Suprapubic skin (tissue), 4 donors: ENCODE measurements at regions not wholly inside any gene's neighbourhood (a gene's known extent, or its start where the extent isn't known, plus 50 kb on each side); places are given as distances from the start of the nearest gene placed in this dataset.

Source experiments
- DNase-seq, 2 donors: peaks; one replicate each; pipeline ENCODE4 v3.0.0-alpha.2; 2019; ENCODE audit warnings: low spot score in 2 of 2
- H3K27ac ChIP-seq: fragments of 200-600 bp; sonication (generic); one replicate; pipeline ENCODE4 v1.5.1; 2019
- H3K27me3 ChIP-seq: fragments of 200-600 bp; sonication (generic); one replicate; pipeline ENCODE4 v1.5.1; 2019
- H3K36me3 ChIP-seq: fragments of 200-600 bp; sonication (generic); one replicate; pipeline ENCODE4 v1.5.1; 2019
- H3K4me1 ChIP-seq: fragments of 200-600 bp; sonication (generic); one replicate; pipeline ENCODE4 v1.5.1; 2019
- H3K4me3 ChIP-seq: fragments of 200-600 bp; sonication (generic); one replicate; pipeline ENCODE4 v1.5.1; 2019; ENCODE audit warnings: mild to moderate bottlenecking
- H3K9me3 ChIP-seq: fragments of 200-600 bp; sonication (generic); one replicate; pipeline ENCODE4 v1.5.1; 2019
- CTCF ChIP-seq, 2 donors: fragments of 200-600 bp in 1 of 2; fragments of 450-650 bp in 1 of 2; sonication (generic) in 1 of 2; IDR thresholded peaks; one replicate each; pipeline ENCODE4 v1.5.1; 2016 to 2019; ENCODE audit warnings: antibody characterized with exemption in 2 of 2, mild to moderate bottlenecking in 1 of 2, moderate library complexity in 1 of 2
- EP300 ChIP-seq: sonication (generic); formaldehyde crosslinking; IDR thresholded peaks from one replicate; pipeline ENCODE4 v1.6.1; 2017; ENCODE audit warnings: antibody characterized with exemption
- POLR2A ChIP-seq, 2 donors: fragments of 450-650 bp; IDR thresholded peaks; one replicate each; pipeline ENCODE4 v1.6.1; 2017; ENCODE audit warnings: antibody characterized with exemption in 2 of 2, mild to moderate bottlenecking in 2 of 2, moderate library complexity in 2 of 2
- POLR2AphosphoS5 ChIP-seq, 3 donors: sonication (generic); formaldehyde crosslinking; IDR thresholded peaks; one replicate each; pipeline ENCODE4 v1.6.1; 2017; ENCODE audit warnings: antibody characterized with exemption in 3 of 3
- WGBS: methylation state at CpG from one replicate; pipeline ENCODE4 v1.1.5; 2018; 5-methylcytosine and 5-hydroxymethylcytosine counted together

GRCh38 chr5:73268826-73269225 is 95.8 kb downstream of the TMEM174 start:
- DNase-seq, result no peak
- no peaks in the 10 kb centered on the region for H3K36me3 ChIP-seq
- H3K27ac ChIP-seq, result no peak overlapping the region
- WGBS, result 77% methylated on average over 2 of the region's 2 CpGs
- H3K27me3 ChIP-seq, result no peaks in the 10 kb centered on the region
- peaks cover 20% of the 10 kb centered on the region for H3K4me1 ChIP-seq
- no peaks in the 10 kb centered on the region for H3K9me3 ChIP-seq
- TF ChIP-seq CTCF (IDR thresholded peaks at IDR 0.05) (no peak), POLR2A (IDR thresholded peaks at IDR 0.05) (no peak), POLR2AphosphoS5 (IDR thresholded peaks at IDR 0.05) (no peak), EP300 (no peak)
- no peak overlapping the region for H3K4me3 ChIP-seq

GRCh38 chr5:73267766-73268435 is 94.9 kb downstream of the TMEM174 start:
- H3K27ac ChIP-seq, result peak overlapping the region; percentile 40
- H3K27me3 ChIP-seq, result no peaks in the 10 kb centered on the region

GRCh38 chr5:73266925-73267765 is 94.2 kb downstream of the TMEM174 start:
- Histone ChIP-seq H3K27me3 (no peaks in the 10 kb centered on the region), H3K4me1 (peaks cover 18% of the 10 kb centered on the region), H3K36me3 (no peaks in the 10 kb centered on the region), H3K27ac (peak overlapping the region; percentile 43), H3K9me3 (no peaks in the 10 kb centered on the region), H3K4me3 (no peak overlapping the region)
- DNase-seq, result no peak
- TF ChIP-seq CTCF (IDR thresholded peaks at IDR 0.05), result no peak
- TF ChIP-seq POLR2A (IDR thresholded peaks at IDR 0.05), result no peak
- no peak for TF ChIP-seq EP300
- no peak for TF ChIP-seq POLR2AphosphoS5 (IDR thresholded peaks at IDR 0.05)
- 66% methylated on average over 18 of the region's 18 CpGs for WGBS

More at GRCh38 chr5:73267766-73268435, 94.9 kb downstream of the TMEM174 start:
- peaks cover 18% of the 10 kb centered on the region for H3K4me1 ChIP-seq
- no peaks in the 10 kb centered on the region for H3K9me3 ChIP-seq
- DNase-seq, result no peak
- WGBS, result 72% methylated on average over 8 of the region's 8 CpGs
- no peak overlapping the region for H3K4me3 ChIP-seq
- H3K36me3 ChIP-seq, result no peaks in the 10 kb centered on the region
- TF ChIP-seq POLR2AphosphoS5 (IDR thresholded peaks at IDR 0.05) (no peak), CTCF (IDR thresholded peaks at IDR 0.05) (no peak), POLR2A (IDR thresholded peaks at IDR 0.05) (no peak), EP300 (no peak)

- no peak for TF ChIP-seq EP300
- TF ChIP-seq POLR2A (IDR thresholded peaks at IDR 0.05), result no peak
- no peak for TF ChIP-seq CTCF (IDR thresholded peaks at IDR 0.05)
- TF ChIP-seq POLR2AphosphoS5 (IDR thresholded peaks at IDR 0.05), result no peak
- H3K4me3 ChIP-seq, result no peak overlapping the region
- H3K27me3 ChIP-seq, result no peaks in the 10 kb centered on the region
- 89% methylated on average over 5 of the region's 5 CpGs for WGBS
- H3K27ac ChIP-seq, result peak overlapping the region; percentile 43
- H3K36me3 ChIP-seq, result no peaks in the 10 kb centered on the region
- DNase-seq, result no peak
- H3K9me3 ChIP-seq, result no peaks in the 10 kb centered on the region
- H3K4me1 ChIP-seq, result peaks cover 18% of the 10 kb centered on the region
Measured at GRCh38 chr5:73266176-73266738, 93.3 kb downstream of the TMEM174 start.

GRCh38 chr5:73265641-73266040 is 92.6 kb downstream of the TMEM174 start:
- TF ChIP-seq POLR2AphosphoS5 (IDR thresholded peaks at IDR 0.05) (no peak), POLR2A (IDR thresholded peaks at IDR 0.05) (no peak), CTCF (IDR thresholded peaks at IDR 0.05) (no peak), EP300 (no peak)
- no peaks in the 10 kb centered on the region for H3K9me3 ChIP-seq
- WGBS, result 50% methylated on average over 3 of the region's 3 CpGs
- peaks cover 18% of the 10 kb centered on the region for H3K4me1 ChIP-seq
- H3K27me3 ChIP-seq, result no peaks in the 10 kb centered on the region
- no peak overlapping the region for H3K4me3 ChIP-seq
- H3K36me3 ChIP-seq, result no peaks in the 10 kb centered on the region
- H3K27ac ChIP-seq, result no peak overlapping the region
- DNase-seq, result no peak
